SW480 (cell line): ENCODE measurements at regions not wholly inside any gene's neighbourhood (a gene's known extent, or its start where the extent isn't known, plus 50 kb on each side); places are given as distances from the start of the nearest gene placed in this dataset.
"Not testable (repeated sequence)": the region's sequence is repeated elsewhere in the genome, so short reads cannot be mapped to it uniquely, and the experiment has no call there.

ENCODE experiments used
- DNase-seq: peaks from one replicate; pipeline ENCODE4 v3.0.0-alpha.2; 2016; ENCODE audit warnings: low spot score

DNA sequence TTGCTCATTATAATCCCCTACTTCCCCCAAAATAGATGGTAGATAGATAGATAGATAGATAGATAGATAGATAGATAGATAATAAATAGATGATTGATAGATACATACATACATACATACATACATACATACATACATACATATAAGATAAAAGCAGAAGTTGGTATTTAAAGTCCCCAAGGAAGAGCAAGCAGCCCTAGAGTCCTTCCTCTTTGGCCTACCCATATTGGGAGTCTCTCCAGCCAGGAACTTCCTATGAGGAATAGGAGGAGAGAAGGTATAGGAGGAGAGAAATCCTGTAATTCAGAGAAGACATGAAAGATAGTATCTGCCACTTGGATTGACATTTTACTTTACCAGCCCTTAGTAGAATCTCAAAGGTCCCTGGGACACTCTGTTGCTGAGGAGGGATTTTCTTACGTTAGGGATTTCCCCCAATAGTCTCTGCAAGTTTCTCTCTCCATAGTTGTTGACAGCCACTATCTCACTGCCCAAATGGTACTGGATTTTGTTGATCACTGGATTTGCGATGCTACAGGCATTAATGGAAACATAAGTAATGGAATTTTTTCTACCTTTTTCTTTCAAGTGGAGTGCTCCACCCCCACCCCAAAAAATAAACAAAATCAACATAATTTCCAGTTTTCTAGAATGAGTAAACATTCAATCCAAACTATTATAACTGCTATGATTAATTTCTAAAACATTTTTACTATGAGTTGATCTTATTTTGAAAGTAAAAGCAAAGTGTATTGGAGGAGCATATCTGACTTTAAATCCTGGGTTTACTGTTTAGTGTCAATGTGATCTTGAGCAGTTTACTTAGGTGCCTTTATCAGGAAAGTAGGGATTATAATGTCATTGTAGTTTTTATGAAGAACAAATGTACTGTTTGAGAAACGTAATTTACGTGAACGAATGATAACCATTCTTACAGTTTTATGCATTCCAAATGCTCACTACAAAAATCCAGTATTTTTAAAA lies 93.2 kb upstream of the TNFSF4 start:
- no peak for DNase-seq

- peak; percentile 25 for DNase-seq
Measured at GRCh38 chr1:173301507-173301906, 94.4 kb upstream of the TNFSF4 start.

DNA sequence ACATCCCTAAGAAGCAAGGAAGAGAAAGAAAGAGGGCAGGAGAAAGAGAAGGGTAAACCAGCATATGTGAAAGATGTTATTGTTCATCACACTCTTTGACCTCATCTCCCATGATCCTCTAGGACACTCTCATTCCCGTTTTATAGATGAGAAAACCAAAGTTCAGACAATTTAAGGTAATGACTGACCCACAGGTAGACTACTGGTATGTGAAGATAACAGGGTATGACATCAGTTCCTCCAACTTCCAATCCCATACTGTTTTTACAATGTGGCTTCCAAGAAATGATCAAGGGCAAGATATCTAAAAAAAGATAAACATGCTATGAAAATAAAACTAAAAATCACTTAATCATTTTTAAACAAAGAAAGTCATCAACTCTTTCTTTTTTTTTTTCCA lies 95.2 kb upstream of the TNFSF4 start:
- no peak for DNase-seq

- DNase-seq, result no peak
Measured at GRCh38 chr1:173302890-173303829, 96.0 kb upstream of the TNFSF4 start.

- DNase-seq, result no peak
Measured at GRCh38 chr1:173303984-173304383, 96.9 kb upstream of the TNFSF4 start.

DNA sequence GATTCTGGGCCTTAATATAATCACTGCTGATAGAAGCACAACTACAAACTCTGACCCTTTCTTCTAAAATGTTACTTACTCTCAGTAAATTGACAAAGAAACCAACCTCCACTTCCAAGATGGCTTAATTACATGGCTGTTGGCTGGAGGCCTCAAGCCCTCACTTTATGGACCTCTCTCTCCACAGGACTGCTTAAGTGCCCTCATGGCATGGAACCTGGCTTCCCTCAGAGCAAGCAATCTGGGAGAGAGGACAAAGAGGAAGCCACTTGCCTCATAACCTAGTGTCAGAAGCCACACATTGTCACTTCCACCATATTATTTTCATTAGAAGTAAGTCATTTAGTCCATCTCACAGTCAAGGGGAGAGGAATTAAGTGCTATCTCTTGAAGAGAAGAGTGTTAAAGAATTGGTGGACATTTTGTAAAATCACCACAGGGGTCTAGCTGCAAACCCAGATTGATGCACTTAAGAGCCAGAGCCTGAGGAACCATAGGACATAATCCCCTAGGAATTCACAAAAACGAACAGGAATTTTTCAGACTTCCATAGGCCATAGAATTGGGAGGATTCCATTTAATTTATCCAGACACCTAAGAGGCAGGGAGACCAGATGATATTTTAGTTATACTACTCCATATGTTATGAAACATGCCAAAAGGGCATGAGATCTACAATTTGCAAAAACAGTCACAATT lies 97.5 kb upstream of the TNFSF4 start:
- DNase-seq, result no peak

- DNase-seq, result no peak
Measured at GRCh38 chr1:173307845-173308244, 100.7 kb upstream of the TNFSF4 start.

- no peak for DNase-seq
Measured at GRCh38 chr1:173314656-173315055, 107.5 kb upstream of the TNFSF4 start.

DNA sequence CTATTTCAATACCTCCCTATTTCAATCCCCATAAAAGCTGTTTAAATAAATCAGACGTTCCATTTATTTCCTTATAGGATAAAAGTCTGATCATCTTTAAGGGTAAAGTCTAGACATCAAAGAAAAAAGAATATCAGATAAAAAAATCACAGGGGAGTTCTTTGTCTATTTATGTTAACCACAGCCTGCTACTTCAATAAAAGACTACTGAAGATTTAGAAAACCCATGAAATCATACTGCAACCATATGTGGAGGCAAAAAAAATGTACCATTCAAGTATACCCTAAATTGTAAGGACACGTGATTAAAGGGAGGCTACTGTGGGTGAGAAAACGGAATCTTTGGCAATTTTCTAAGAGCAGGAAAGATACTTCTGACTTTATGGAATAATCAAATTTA lies 108.2 kb upstream of the TNFSF4 start:
- DNase-seq, result no peak

GRCh38 chr1:173318788-173319187 lies 111.7 kb upstream of the TNFSF4 start:
- DNase-seq, result no peak

DNA sequence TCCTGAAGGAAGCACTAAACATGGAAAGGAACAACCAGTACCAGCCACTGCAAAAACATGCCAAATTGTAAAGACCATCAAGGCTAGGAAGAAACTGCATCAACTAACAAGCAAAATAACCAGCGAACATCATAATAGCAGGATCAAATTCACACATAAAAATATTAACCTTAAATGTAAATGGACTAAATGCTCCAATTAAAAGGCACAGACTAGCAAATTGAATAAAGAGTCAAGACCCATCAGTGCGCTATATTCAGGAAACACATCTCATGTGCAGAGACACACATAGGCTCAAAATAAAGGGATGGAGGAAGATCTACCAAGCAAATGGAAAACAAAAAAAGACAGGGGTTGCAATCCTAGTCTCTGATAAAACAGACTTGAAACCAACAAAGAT lies 117.2 kb upstream of the TNFSF4 start:
- DNase-seq, result not testable (repeated sequence)

- not testable (repeated sequence) for DNase-seq
Measured at GRCh38 chr1:173327987-173328386, 120.9 kb upstream of the TNFSF4 start.

DNA sequence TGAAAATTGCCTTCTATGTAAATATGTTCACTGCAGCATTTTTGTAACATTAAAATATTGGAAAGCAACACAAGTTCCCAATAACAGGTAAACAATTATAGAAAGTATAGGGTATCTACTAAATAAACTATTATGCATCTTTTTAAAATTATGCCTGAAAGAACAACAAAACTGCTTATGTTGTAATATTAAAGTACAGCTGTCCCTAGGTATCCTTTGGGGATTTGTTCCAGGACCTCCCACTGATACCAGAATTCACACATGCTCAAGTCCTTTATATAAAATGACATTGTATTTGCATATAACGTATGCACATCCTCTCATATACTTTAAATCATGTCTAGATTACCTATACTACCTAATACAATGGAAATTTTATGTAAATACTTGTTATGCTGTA lies 121.8 kb upstream of the TNFSF4 start:
- no peak for DNase-seq

DNA sequence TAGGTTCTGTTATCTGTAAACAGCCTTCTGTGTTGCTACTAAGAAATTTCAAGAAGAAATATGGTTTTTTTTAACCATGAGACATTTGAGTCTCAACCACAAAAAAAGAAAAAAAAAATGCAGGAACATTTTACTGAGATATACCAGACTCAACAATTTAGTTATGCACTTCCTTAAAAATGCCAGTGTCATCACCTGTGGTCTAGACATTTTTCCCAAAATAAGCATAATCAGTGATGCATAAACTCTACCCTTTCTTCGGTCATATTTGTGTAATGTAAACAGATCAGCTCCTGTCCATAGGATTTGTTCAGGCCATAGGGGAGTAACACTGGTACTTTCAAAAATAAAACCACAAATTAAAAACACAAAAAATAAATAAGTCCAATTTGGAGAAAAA lies 122.6 kb upstream of the TNFSF4 start:
- DNase-seq, result no peak

- no peak for DNase-seq
Measured at GRCh38 chr1:173330149-173330951, 123.2 kb upstream of the TNFSF4 start.

GRCh38 chr1:173330952-173331548 lies 123.9 kb upstream of the TNFSF4 start:
- DNase-seq, result not testable (repeated sequence)

GRCh38 chr1:173332026-173332425 lies 124.9 kb upstream of the TNFSF4 start:
- no peak for DNase-seq

- DNase-seq, result no peak
Measured at GRCh38 chr1:173333581-173333980, 126.5 kb upstream of the TNFSF4 start.

- no peak for DNase-seq
Measured at GRCh38 chr1:173337126-173337525, 130.0 kb upstream of the TNFSF4 start.

DNA sequence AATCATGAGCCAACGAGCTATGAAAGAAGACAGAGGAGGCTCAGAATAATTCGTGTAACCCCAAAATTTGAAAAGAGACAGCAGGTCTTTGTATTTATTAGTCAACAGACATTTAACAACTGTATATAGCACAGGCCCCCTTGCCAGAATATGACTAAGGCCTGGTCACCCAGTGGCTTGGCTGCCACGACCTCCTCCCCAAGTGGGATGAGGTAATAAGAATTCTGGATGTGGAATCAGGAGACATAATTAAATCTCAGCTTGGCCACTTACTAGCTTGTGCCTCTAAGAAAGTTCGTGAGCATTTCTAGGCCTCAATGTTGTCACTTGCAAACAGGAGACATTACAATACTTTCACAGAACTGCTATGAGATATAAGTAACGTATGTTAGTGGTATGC lies 134.2 kb upstream of the TNFSF4 start:
- DNase-seq, result no peak

DNA sequence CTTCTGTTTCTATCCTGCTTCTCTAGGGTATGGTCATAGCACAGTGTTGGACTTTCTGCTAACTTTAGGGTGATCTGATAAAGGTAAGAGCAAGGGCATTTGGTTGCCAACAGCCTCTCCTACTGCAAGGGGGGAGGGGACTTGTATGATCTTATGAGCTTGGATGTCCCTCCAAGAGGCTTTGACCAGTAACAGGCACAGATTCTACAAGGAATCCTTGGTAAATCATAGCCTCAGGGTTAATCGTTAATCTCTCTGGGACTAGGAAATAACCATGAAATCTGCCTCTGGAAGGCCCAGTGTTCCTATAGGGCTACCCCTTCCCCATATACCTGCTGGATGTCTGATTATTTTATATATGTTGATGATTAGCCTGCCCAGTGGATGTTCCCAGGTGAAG lies 134.8 kb upstream of the TNFSF4 start:
- DNase-seq, result no peak
